ENCODE measurements at regions not wholly inside any gene's neighbourhood (a gene's known extent, or its start where the extent isn't known, plus 50 kb on each side); places are given as distances from the start of the nearest gene placed in this dataset.

GRCh38 chr11:128359515-128359914 lies 227.8 kb downstream of the ETS1 start:
- no peak overlapping the region for H3K4me3 ChIP-seq (ENCODE audit: low read depth, low read length)
- H3K9me3 ChIP-seq (ENCODE audit: control insufficient read depth, insufficient read depth, low read length), result no peaks in the 10 kb centered on the region
- H3K9ac ChIP-seq (ENCODE audit: low read depth, low read length), result no peak overlapping the region
- H3K36me3 ChIP-seq (ENCODE audit: control insufficient read depth, insufficient read depth, low read length), result no peaks in the 10 kb centered on the region
- no peaks in the 10 kb centered on the region for H3K27me3 ChIP-seq (ENCODE audit: control insufficient read depth, insufficient read depth, low read length)
- H3K4me1 ChIP-seq (ENCODE audit: control insufficient read depth, insufficient read depth, low read length), result no peaks in the 10 kb centered on the region

- H3K4me1 ChIP-seq (ENCODE audit: control insufficient read depth, insufficient read depth, low read length), result no peaks in the 10 kb centered on the region
- H3K4me3 ChIP-seq (ENCODE audit: low read depth, low read length), result no peak overlapping the region
- no peaks in the 10 kb centered on the region for H3K9me3 ChIP-seq (ENCODE audit: control insufficient read depth, insufficient read depth, low read length)
- H3K9ac ChIP-seq (ENCODE audit: low read depth, low read length), result no peak overlapping the region
- no peaks in the 10 kb centered on the region for H3K36me3 ChIP-seq (ENCODE audit: control insufficient read depth, insufficient read depth, low read length)
- no peaks in the 10 kb centered on the region for H3K27me3 ChIP-seq (ENCODE audit: control insufficient read depth, insufficient read depth, low read length)
These were observed 230.3 kb downstream of the ETS1 start for GRCh38 chr11:128357073-128357472.

- H3K36me3 ChIP-seq (ENCODE audit: control insufficient read depth, insufficient read depth, low read length), result no peaks in the 10 kb centered on the region
- no peaks in the 10 kb centered on the region for H3K27me3 ChIP-seq (ENCODE audit: control insufficient read depth, insufficient read depth, low read length)
- no peak overlapping the region for H3K9ac ChIP-seq (ENCODE audit: low read depth, low read length)
- no peaks in the 10 kb centered on the region for H3K4me1 ChIP-seq (ENCODE audit: control insufficient read depth, insufficient read depth, low read length)
- H3K9me3 ChIP-seq (ENCODE audit: control insufficient read depth, insufficient read depth, low read length), result no peaks in the 10 kb centered on the region
- H3K4me3 ChIP-seq (ENCODE audit: low read depth, low read length), result no peak overlapping the region
These were observed 231.8 kb downstream of the ETS1 start for GRCh38 chr11:128355558-128355957.

GRCh38 chr11:128354476-128354875 lies 232.9 kb downstream of the ETS1 start:
- Histone ChIP-seq H3K36me3 (ENCODE audit: control insufficient read depth, insufficient read depth, low read length) (no peaks in the 10 kb centered on the region), H3K9me3 (ENCODE audit: control insufficient read depth, insufficient read depth, low read length) (no peaks in the 10 kb centered on the region), H3K27me3 (ENCODE audit: control insufficient read depth, insufficient read depth, low read length) (no peaks in the 10 kb centered on the region), H3K4me1 (ENCODE audit: control insufficient read depth, insufficient read depth, low read length) (no peaks in the 10 kb centered on the region), H3K9ac (ENCODE audit: low read depth, low read length) (no peak overlapping the region), H3K4me3 (ENCODE audit: low read depth, low read length) (no peak overlapping the region)

GRCh38 chr11:128351168-128351567 lies 236.2 kb downstream of the ETS1 start:
- no peaks in the 10 kb centered on the region for H3K27me3 ChIP-seq (ENCODE audit: control insufficient read depth, insufficient read depth, low read length)
- no peaks in the 10 kb centered on the region for H3K9me3 ChIP-seq (ENCODE audit: control insufficient read depth, insufficient read depth, low read length)
- H3K4me3 ChIP-seq (ENCODE audit: low read depth, low read length), result no peak overlapping the region
- H3K36me3 ChIP-seq (ENCODE audit: control insufficient read depth, insufficient read depth, low read length), result no peaks in the 10 kb centered on the region
- no peak overlapping the region for H3K9ac ChIP-seq (ENCODE audit: low read depth, low read length)
- no peaks in the 10 kb centered on the region for H3K4me1 ChIP-seq (ENCODE audit: control insufficient read depth, insufficient read depth, low read length)

GRCh38 chr11:128349650-128350299 lies 237.6 kb downstream of the ETS1 start:
- H3K4me1 ChIP-seq (ENCODE audit: control insufficient read depth, insufficient read depth, low read length), result no peaks in the 10 kb centered on the region
- H3K9ac ChIP-seq (ENCODE audit: low read depth, low read length), result no peak overlapping the region
- H3K9me3 ChIP-seq (ENCODE audit: control insufficient read depth, insufficient read depth, low read length), result no peaks in the 10 kb centered on the region
- H3K36me3 ChIP-seq (ENCODE audit: control insufficient read depth, insufficient read depth, low read length), result no peaks in the 10 kb centered on the region
- H3K4me3 ChIP-seq (ENCODE audit: low read depth, low read length), result no peak overlapping the region
- H3K27me3 ChIP-seq (ENCODE audit: control insufficient read depth, insufficient read depth, low read length), result no peaks in the 10 kb centered on the region

- no peaks in the 10 kb centered on the region for H3K36me3 ChIP-seq (ENCODE audit: control insufficient read depth, insufficient read depth, low read length)
- H3K4me1 ChIP-seq (ENCODE audit: control insufficient read depth, insufficient read depth, low read length), result no peaks in the 10 kb centered on the region
- no peak overlapping the region for H3K4me3 ChIP-seq (ENCODE audit: low read depth, low read length)
- H3K27me3 ChIP-seq (ENCODE audit: control insufficient read depth, insufficient read depth, low read length), result no peaks in the 10 kb centered on the region
- no peak overlapping the region for H3K9ac ChIP-seq (ENCODE audit: low read depth, low read length)
- no peaks in the 10 kb centered on the region for H3K9me3 ChIP-seq (ENCODE audit: control insufficient read depth, insufficient read depth, low read length)
These were observed 240.6 kb downstream of the ETS1 start for GRCh38 chr11:128346804-128347203.

- no peaks in the 10 kb centered on the region for H3K36me3 ChIP-seq (ENCODE audit: control insufficient read depth, insufficient read depth, low read length)
- H3K4me1 ChIP-seq (ENCODE audit: control insufficient read depth, insufficient read depth, low read length), result no peaks in the 10 kb centered on the region
- H3K9me3 ChIP-seq (ENCODE audit: control insufficient read depth, insufficient read depth, low read length), result no peaks in the 10 kb centered on the region
- no peak overlapping the region for H3K4me3 ChIP-seq (ENCODE audit: low read depth, low read length)
- H3K27me3 ChIP-seq (ENCODE audit: control insufficient read depth, insufficient read depth, low read length), result no peaks in the 10 kb centered on the region
- H3K9ac ChIP-seq (ENCODE audit: low read depth, low read length), result no peak overlapping the region
These were observed 242.0 kb downstream of the ETS1 start for GRCh38 chr11:128345316-128345715.

GRCh38 chr11:128343870-128344269 lies 243.5 kb downstream of the ETS1 start:
- Histone ChIP-seq H3K4me1 (ENCODE audit: control insufficient read depth, insufficient read depth, low read length) (no peaks in the 10 kb centered on the region), H3K36me3 (ENCODE audit: control insufficient read depth, insufficient read depth, low read length) (no peaks in the 10 kb centered on the region), H3K9me3 (ENCODE audit: control insufficient read depth, insufficient read depth, low read length) (no peaks in the 10 kb centered on the region), H3K27me3 (ENCODE audit: control insufficient read depth, insufficient read depth, low read length) (no peaks in the 10 kb centered on the region), H3K4me3 (ENCODE audit: low read depth, low read length) (no peak overlapping the region), H3K9ac (ENCODE audit: low read depth, low read length) (no peak overlapping the region)

GRCh38 chr11:128343135-128343514 lies 244.2 kb downstream of the ETS1 start:
- Histone ChIP-seq H3K27me3 (ENCODE audit: control insufficient read depth, insufficient read depth, low read length) (no peaks in the 10 kb centered on the region), H3K36me3 (ENCODE audit: control insufficient read depth, insufficient read depth, low read length) (no peaks in the 10 kb centered on the region), H3K4me3 (ENCODE audit: low read depth, low read length) (no peak overlapping the region), H3K9me3 (ENCODE audit: control insufficient read depth, insufficient read depth, low read length) (no peaks in the 10 kb centered on the region), H3K4me1 (ENCODE audit: control insufficient read depth, insufficient read depth, low read length) (no peaks in the 10 kb centered on the region), H3K9ac (ENCODE audit: low read depth, low read length) (no peak overlapping the region)

- no peaks in the 10 kb centered on the region for H3K4me1 ChIP-seq (ENCODE audit: control insufficient read depth, insufficient read depth, low read length)
- H3K9ac ChIP-seq (ENCODE audit: low read depth, low read length), result no peak overlapping the region
These were observed 244.7 kb downstream of the ETS1 start for GRCh38 chr11:128342511-128343134.

More at GRCh38 chr11:128342511-128343134, 244.7 kb downstream of the ETS1 start:
- Histone ChIP-seq H3K4me3 (ENCODE audit: low read depth, low read length) (no peak overlapping the region), H3K27me3 (ENCODE audit: control insufficient read depth, insufficient read depth, low read length) (no peaks in the 10 kb centered on the region), H3K36me3 (ENCODE audit: control insufficient read depth, insufficient read depth, low read length) (no peaks in the 10 kb centered on the region), H3K9me3 (ENCODE audit: control insufficient read depth, insufficient read depth, low read length) (no peaks in the 10 kb centered on the region)

Data from iPS-15b (cell line).